ENCODE measurements at regions not wholly inside any gene's neighbourhood (a gene's known extent, or its start where the extent isn't known, plus 50 kb on each side); places are given as distances from the start of the nearest gene placed in this dataset.

- Histone ChIP-seq H2AFZ (no peak overlapping the region), H3K9me3 (ENCODE audit: insufficient read depth, low read depth) (no peaks in the 10 kb centered on the region; the same call in 1 of the 2 replicates), H3K9me2 (ENCODE audit: insufficient read depth) (no peaks in the 10 kb centered on the region), H3F3A (ENCODE audit: insufficient read depth, low read depth) (no peaks in the 10 kb centered on the region), H3K36me3 (ENCODE audit: low read depth) (no peaks in the 10 kb centered on the region), H3K4me3 (no peak overlapping the region), H3K4me1 (replicated peaks; ENCODE audit: insufficient read depth) (no peaks in the 10 kb centered on the region), H4K20me1 (ENCODE audit: insufficient read depth) (no peaks in the 10 kb centered on the region), H3K27me3 (ENCODE audit: insufficient read depth, low read depth) (no peaks in the 10 kb centered on the region), H3K27ac (no peak overlapping the region), H3K4me2 (no peak overlapping the region), H3K79me2 (ENCODE audit: low read depth) (no peaks in the 10 kb centered on the region)
- BruUV-seq (replicated peaks): no TSS peak
- intact Hi-C loops (cut with micrococcal nuclease; ENCODE audit: unreplicated experiment): no loop called here
- ChIA-PET CTCF (no interaction called here), POLR2A (ENCODE audit: unreplicated experiment) (no interaction called here)
- no peak for DNase-seq
- TF ChIP-seq, protein P1, sequence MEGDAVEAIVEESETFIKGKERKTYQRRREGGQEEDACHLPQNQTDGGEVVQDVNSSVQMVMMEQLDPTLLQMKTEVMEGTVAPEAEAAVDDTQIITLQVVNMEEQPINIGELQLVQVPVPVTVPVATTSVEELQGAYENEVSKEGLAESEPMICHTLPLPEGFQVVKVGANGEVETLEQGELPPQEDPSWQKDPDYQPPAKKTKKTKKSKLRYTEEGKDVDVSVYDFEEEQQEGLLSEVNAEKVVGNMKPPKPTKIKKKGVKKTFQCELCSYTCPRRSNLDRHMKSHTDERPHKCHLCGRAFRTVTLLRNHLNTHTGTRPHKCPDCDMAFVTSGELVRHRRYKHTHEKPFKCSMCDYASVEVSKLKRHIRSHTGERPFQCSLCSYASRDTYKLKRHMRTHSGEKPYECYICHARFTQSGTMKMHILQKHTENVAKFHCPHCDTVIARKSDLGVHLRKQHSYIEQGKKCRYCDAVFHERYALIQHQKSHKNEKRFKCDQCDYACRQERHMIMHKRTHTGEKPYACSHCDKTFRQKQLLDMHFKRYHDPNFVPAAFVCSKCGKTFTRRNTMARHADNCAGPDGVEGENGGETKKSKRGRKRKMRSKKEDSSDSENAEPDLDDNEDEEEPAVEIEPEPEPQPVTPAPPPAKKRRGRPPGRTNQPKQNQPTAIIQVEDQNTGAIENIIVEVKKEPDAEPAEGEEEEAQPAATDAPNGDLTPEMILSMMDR (conservative IDR thresholded peaks at IDR 0.05): no peak
- TF ChIP-seq EZH2 (IDR thresholded peaks at IDR 0.05; ENCODE audit: low read depth): no peak
Measured at GRCh38 chr1:60668585-60668984, 413.8 kb upstream of the NFIA start.

DNA sequence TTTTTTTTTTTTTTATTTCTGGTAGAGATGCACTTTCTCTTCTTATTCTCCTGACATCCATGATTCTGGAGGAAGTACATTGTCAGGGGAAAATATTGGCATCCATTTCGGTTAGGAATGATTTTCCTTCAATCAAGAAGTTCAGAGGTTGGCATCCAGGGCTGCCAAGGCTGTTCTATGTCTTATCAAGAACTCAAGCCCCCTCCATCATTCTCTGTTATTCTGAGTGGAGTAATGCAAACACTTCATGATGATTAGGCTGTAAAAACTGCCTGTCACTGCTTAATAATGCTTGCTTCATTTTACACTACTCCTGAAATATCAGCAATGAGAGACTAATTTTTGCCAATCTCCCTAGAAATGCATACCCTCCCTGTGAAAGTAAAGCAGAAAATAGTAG, 417.1 kb upstream of the NFIA start:
- H3K4me1 ChIP-seq (replicated peaks; ENCODE audit: insufficient read depth): no peaks in the 10 kb centered on the region
- ChIA-PET POLR2A (ENCODE audit: unreplicated experiment) (no interaction called here), CTCF (no interaction called here)
- H3K36me3 ChIP-seq (ENCODE audit: low read depth): no peaks in the 10 kb centered on the region
- no peaks in the 10 kb centered on the region for H3F3A ChIP-seq (ENCODE audit: insufficient read depth, low read depth)
- H3K4me2 ChIP-seq: no peak overlapping the region
- no peaks in the 10 kb centered on the region for H4K20me1 ChIP-seq (ENCODE audit: insufficient read depth)
- H3K9me2 ChIP-seq (ENCODE audit: insufficient read depth): no peaks in the 10 kb centered on the region
- no peak overlapping the region for H3K27ac ChIP-seq
- no peak overlapping the region for H2AFZ ChIP-seq
- DNase-seq: no peak
- no peaks in the 10 kb centered on the region for H3K27me3 ChIP-seq (ENCODE audit: insufficient read depth, low read depth)
- TF ChIP-seq, protein P1 (conservative IDR thresholded peaks at IDR 0.05): no peak
- TF ChIP-seq EZH2 (IDR thresholded peaks at IDR 0.05; ENCODE audit: low read depth): no peak
- H3K4me3 ChIP-seq: no peak overlapping the region
- H3K79me2 ChIP-seq (ENCODE audit: low read depth): no peaks in the 10 kb centered on the region
- BruUV-seq (replicated peaks): no TSS peak
- no peaks in the 10 kb centered on the region; the same call in none of the 2 replicates for H3K9me3 ChIP-seq (ENCODE audit: insufficient read depth, low read depth)
- intact Hi-C loops (cut with micrococcal nuclease; ENCODE audit: unreplicated experiment): no loop called here

- Histone ChIP-seq H3K79me2 (ENCODE audit: low read depth) (no peaks in the 10 kb centered on the region), H3F3A (ENCODE audit: insufficient read depth, low read depth) (no peaks in the 10 kb centered on the region), H3K27ac (no peak overlapping the region), H3K27me3 (ENCODE audit: insufficient read depth, low read depth) (no peaks in the 10 kb centered on the region), H3K4me1 (replicated peaks; ENCODE audit: insufficient read depth) (no peaks in the 10 kb centered on the region), H2AFZ (no peak overlapping the region), H3K9me2 (ENCODE audit: insufficient read depth) (no peaks in the 10 kb centered on the region), H3K36me3 (ENCODE audit: low read depth) (no peaks in the 10 kb centered on the region), H4K20me1 (ENCODE audit: insufficient read depth) (no peaks in the 10 kb centered on the region), H3K4me2 (no peak overlapping the region), H3K9me3 (ENCODE audit: insufficient read depth, low read depth) (no peaks in the 10 kb centered on the region; the same call in none of the 2 replicates), H3K4me3 (no peak overlapping the region)
- DNase-seq: no peak
- TF ChIP-seq EZH2 (IDR thresholded peaks at IDR 0.05; ENCODE audit: low read depth): no peak
- TF ChIP-seq, protein P1 (conservative IDR thresholded peaks at IDR 0.05): no peak
- POLR2A ChIA-PET (ENCODE audit: unreplicated experiment): no interaction called here
- CTCF ChIA-PET: no interaction called here
- intact Hi-C loops (cut with micrococcal nuclease; ENCODE audit: unreplicated experiment): no loop called here
- no TSS peak for BruUV-seq (replicated peaks)
Measured at GRCh38 chr1:60664086-60664625, 418.2 kb upstream of the NFIA start.
